ENCODE measurements at regions not wholly inside any gene's neighbourhood (a gene's known extent, or its start where the extent isn't known, plus 50 kb on each side); places are given as distances from the start of the nearest gene placed in this dataset.

DNA sequence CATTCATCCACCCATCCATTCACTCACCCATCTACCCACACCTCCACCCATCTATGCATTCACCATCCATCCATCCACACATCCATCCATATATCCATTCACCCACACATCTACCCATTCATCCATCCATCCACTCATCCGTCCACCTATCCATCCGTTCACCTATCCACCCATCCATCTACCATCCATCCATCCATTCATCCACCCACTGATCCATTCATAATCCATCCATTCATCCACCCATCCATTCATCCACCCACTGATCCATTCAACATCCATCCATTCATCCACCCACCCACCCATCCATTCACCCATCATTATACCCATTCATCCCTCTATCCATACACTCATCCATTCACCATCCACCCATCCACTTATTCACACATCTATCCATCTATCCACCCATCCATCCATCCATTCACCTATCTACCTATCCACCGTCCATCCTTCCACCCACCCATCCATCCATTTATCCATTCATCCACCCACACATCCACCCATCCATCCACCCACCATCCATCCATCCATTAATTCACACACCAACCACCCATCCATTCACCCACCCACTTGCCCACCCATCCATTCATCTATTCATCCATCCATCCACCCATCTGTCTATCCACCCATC lies 336.5 kb upstream of the IRX4 start:
- DNase-seq: no peak

DNA sequence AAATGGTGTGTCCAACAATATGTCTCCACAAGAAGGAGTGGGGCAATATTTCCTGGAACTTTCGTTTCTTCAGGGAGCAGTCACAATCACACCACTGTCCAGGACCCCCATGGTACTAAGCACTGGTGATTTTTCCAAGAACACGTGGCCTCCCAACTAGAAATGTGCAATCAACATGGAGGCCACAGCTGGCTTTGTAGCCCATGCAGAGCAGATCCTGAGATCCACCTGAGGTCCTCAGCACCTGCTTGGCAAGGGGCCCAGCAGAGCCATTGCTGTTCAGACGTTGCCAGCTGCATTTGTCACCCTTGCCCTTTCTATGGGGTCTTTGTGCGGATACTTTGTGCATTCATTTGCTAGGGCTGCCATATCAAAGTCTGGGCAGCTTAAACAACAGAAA lies 334.5 kb upstream of the IRX4 start:
- DNase-seq: peak in 1 of 2 experiments; percentile 8

DNA sequence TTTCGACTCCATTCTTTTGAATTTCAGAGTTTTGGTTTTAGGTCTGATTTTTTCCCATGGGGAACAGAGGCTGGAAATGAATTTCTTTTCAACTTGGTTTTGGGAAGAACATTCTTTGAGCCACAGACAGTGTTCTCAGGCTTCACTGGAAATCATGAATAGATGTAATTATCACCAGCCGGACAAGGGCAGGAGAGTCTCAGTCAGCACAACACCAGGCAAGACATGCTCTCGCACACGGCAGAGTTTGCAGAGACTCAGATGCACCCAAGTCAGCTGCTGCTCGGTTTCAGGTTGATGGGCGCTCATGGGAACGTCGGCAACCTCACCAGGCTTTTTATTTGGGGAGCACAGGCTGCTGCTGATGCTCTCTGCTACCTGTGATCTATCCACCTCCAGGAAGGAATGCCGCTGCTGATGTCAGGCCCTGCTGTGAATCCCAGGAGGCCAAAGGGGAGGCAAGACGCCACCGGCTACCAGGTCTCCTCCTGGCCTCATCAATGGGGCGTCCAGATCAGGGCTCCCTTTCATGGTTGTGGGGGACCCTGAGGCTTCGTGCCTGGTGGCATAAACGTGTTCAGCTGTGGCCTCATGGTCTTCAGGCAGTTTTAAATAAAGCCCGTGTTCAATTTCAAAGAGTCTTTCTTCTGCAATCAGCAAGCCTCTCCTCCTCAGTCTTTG lies 332.3 kb upstream of the IRX4 start:
- no peak for DNase-seq

DNA sequence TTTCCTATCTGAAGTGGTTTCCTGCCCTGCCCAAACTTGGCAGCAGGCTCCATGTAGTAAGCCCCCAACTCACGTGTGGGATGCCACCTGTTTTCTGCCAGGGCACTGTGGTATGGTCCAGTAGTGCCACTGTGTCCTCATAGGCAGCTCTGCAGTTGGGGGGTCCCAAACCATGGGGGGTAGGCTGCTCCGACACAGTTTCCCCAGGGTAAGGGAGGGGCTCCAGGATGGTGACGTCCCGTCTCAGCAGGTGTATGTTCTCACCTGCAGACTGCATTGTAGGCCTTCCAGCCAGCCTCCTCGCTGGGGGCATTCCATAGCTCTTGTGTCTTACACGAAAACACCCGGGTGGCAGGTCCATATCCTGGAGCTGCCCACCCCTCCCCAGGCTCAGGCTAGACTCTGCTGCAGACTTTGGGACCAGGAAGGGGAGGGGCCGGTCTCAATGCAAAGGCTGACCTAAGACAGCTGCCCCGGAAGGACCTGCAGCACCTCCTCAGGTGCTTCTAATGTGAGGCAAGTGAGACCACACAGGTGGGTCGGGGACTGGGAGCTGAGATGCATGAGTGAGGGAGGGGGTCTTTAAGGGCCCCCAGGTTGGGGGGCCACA lies 330.5 kb upstream of the IRX4 start:
- no peak for DNase-seq

DNA sequence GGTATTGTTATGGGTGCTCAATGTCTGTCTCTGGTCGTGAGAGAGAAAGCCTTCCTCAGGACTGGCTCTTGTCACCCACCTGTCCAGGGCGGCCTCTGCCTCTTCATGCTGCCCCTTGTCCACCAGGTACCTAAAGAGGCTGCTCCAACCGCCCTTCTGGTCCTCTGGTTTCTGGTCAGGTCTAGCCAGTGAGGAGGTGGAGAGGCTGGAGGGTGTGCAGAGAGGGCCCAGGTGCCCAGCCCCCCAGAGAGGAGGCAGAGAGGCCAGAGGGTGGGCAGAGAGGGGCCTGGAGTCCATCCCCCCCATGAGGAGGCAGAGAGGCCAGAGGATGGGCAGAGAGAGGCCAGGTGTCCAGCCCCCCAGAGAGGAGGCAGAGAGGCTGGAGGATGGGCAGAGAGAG lies 329.8 kb upstream of the IRX4 start:
- DNase-seq: no peak

DNA sequence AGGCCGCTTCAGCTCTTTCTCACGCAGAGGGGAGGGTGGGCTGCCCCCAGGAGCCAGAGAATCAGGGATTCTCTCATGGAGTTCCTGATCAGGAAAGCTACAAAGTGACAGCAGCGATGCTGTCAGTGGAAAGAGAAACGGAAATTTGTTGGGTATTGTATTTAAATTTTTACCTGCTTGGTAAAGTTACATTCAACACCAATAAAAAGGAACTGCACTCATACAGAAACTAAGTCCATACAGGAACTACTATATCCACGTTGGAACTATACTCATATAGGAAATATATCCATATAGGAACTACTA lies 325.5 kb upstream of the IRX4 start:
- DNase-seq: no peak

DNA sequence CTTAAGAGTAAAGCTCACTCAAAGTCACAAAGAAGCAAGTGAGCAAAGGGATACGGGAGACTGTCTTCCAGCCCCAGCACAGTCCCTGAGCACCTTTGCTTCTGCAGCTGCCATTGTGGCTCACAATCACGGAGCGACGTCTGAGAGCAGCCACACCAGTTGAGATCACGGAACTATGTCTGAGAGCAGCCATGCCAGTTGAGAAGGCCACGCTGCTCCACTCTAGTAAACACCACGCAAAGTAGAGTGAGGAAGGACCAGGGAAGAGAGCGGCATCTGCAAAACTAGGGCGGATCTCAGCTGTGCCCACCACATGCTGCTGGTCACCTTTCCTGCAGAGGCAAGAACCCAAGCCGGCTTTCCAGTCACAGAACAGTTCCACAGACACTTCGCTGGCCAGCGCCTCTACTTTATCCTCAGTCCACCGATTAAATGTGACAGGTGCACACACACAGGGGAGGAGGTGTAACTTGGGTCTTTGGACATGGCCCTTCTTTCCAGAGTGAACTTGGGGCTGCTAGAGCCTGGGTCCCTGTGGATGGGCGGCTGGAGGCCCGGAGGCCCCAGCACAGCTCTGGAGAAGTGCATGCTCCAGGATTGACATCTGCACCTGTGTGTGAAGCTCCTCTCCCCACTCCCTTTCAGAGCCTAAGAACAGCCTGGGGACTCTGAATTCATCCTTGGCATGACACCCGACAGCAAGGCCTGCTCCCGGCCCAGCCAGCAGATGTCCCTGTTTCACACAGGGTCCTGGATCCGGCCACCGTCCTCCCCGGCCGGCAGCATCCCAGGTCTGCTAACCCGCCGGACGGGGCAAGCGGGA lies 324.9 kb upstream of the IRX4 start:
- DNase-seq: peak; percentile 31 to 57

DNA sequence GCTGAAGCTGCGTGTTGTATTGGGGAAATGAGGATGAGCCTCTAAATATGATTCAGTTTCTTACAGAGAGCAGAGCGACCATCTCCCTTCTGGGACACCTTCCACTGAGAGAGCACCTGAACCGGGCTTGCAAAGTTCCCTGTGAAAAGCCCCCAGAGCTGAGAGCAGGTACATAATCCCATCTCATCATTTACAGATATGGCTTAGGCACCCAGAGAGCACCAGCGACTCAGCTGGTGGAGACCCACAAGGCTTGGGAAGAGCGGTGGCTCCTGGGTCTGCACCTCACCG lies 324.3 kb upstream of the IRX4 start:
- no peak for DNase-seq

DNA sequence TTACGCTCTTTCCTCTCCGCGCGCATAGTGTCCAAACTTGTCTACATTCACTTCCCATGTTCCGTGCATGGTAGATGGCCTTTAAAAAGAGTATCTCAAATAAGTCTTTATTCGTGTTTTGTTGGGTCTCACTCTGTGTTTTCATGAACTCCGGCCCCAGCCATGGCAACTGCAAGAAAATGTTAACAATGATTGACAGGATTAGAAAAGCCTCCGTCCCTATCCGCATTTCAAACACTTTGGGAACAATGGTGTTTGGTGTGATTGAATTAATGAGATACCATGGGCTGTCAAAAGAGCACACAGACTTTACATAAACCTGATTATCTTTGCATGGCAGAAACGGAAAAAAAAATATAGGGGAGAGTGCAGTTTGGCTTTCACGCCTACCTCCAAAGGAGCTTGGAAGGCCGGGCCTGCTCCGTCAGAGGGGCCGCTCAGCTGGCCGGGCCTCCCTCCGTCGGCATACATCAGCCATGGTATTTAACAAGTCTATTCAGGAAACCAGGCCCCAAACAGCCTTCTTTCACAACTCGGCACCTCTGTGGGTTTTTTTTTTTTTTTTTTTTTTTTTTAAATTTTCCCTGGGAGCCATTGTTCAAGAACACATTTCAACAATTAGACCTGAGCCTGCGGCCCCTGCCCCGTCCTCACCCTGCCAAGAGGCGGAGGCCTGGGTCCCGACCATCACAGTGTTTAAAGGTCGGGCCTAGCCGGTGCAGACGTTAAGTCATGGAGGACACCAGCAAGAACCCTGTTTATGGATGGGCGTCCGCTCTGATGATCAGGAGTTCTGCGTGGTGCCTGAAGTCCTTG lies 323.8 kb upstream of the IRX4 start:
- no peak for DNase-seq

DNA sequence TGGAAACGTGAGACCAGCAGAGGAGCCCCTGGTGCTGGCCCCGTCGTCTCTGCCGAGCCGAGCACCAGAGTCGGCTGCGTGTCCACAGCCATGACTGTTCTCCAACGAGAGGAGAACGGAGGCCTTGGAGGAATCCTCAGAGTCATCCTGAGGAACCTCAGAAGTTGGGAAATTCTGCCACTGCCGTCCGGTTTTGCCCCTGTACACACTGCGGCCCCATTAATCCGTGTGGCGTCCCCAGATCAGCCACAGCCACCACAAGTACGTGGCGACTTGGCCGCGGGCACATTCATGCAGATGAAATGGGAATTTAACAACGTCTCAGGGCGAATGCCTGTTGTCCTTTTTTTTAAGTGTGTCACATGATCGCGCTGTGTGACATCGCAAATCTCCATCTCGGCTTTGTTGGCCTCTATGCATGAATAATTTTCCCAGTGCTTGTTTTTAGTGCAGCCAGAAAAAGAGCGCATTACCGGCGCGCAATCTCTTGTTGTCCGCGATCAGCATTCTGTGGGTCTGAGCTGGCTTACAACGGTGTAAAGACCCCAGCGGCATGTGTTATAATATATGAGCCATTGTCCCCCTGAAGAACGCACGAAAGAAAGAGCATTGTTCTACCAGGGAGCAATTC lies 323.0 kb upstream of the IRX4 start:
- no peak for DNase-seq

DNA sequence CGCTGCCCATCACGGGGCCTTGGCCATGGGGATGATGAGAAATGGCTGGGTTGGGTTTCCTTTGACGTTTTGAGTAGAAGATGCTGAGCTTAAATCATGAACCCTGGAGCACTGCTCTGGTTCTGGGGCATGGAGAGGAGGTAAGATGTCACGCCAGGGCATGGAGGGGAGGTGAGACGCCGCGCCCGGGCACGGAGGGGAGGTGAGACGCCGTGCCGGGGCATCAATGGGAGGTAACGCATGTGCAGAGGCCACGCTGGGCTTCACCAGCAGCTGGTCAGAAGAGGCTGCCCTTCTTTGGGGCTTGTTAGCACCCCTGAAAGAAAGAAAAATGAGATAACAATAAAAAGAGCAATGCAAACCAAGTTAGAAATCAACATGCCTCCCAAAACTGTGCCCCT lies 322.5 kb upstream of the IRX4 start:
- no peak for DNase-seq

DNA sequence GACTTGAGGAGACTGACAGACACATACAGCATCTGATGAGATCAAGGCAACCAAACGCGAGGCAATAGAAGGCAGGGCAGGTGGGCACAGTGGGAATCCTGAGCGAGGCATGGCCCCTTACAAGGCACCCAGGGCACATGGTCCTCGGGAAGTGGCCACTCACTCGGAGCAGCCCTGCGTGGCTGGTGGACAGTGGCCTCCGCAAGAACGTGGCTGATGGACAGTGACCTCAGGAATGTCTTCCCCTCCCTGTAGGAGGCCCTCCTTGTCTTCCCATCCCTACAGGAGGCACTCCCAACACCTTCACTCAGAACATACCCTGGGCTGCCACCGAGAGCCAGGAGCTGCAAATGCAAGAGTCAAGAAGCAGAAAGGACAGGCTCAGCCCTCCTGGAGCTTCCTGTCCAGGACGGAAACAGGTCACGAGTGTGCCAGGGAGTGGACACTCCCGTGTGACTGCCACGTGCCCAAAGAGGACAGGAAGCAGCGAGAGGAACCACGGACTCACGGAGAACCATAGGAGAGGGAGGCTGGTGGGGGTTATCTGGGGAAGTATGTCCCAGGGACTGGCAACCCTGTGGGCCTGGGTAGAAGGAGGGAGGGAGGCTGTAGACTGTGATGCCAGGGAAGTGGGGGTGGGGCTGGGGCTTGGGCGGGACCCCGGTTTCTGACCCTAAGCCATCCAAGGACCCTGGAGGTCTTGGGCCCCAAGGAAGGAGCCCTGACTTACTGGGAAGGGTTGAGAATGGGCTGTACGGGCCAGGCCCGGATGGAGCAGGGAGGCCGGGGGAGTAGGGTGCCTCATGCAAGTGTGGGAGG lies 321.9 kb upstream of the IRX4 start:
- no peak for DNase-seq

DNA sequence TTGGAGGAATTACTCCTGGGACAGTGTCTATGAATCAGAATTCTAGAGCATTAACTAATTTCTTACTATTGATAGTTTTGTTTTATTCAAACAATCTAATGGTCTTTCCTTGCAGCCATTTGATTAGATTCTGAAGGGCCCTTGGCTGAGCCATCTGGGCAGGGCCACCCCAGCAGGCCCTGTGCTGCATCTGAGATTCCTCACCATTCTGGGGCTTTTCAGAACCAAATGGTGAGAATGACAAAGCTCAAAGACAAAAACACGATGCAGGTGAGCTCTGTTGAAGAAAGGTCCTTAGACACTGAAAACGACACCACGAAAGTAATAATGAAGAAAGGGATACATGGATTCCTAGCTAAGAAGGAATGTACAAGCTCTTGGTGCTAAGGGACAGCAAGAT lies 321.0 kb upstream of the IRX4 start:
- DNase-seq: no peak

DNA sequence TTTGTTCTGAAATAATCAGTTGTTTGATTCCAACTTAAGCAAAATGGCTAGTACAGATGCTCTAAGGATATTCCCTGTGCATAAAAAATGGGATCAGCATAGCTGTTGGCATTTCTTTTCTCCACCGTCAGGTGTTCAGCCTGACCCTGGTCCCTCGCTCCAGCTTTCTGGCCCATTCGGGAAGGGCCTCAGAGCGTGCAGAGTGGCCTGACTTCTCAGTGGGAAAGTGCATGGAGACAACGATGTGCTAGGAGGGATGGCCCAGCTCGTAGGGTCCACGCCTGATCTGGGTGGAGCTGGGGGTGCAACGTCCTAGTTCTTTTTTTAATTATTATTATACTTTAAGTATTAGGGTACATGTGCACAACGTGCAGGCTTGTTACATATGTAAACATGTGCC lies 319.1 kb upstream of the IRX4 start:
- no peak for DNase-seq

DNA sequence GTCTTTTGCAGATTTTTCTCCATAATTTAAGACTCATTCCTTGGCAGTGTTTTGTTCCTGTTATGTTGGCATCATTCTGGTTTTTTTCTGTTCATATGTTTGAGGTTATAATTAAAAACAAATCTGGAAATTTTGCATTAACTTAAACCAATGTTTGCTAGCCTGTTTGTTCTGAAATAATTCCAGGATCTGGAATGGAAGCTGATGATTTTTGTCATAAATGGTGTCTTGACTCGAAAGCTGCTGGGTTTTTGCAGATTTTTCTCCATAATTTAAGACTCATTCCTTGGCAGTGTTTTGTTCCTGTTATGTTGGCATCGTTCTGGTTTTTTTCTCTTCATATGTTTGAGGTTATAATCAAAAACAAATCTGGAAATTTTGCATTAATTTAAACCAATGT lies 318.7 kb upstream of the IRX4 start:
- DNase-seq: no peak

DNA sequence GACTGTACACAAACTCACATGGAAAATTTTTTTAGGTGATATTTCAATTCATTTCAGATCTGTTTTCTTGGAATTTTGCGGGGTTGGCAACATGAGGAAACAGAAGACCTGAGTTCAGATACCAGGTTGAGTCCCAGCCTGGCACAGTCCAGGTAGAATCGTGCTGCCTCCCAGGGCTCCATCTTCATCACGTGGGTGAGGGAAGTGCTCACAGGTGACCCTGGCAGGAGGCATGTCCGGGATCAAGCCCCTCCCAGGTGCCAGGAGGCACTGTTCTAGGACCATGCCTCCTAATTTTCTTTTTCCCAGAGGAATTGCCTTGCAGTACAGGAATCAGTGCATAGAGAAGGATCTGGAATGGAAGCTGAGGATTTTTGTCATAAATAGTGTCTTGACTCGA lies 318.3 kb upstream of the IRX4 start:
- DNase-seq: no peak

DNA sequence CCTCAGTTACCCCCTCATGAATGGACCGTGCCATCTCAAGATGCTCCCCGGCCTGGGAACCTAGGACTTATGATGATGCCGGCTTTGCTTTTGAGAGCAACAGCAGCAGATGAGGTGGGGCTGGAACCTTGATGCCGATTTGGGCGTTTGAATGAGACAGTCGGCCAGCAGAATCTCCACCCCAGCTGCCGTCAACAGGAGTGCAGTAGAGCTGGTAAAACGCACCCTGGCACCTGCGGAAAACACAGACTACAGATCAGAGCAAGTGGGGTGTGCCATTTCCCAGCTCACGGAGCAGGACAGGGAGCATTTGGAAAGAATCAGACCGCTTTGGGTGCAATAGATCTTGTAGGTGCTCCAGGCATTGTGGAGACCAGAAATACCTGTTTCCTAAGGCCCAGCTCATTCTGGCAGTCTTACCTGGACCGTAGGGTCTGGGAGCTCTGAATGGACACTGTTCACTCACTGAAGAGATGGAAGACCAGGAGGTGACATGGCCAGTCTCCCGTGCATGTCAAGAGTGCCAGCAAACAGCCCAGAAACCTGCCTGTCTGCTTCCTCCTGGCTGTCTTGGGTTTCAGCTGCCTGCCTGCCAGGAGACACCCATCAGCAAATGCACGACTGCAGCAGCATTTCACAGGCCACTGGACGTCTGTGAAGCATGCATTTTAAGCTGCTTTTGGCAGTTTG lies 317.7 kb upstream of the IRX4 start:
- no peak for DNase-seq

DNA sequence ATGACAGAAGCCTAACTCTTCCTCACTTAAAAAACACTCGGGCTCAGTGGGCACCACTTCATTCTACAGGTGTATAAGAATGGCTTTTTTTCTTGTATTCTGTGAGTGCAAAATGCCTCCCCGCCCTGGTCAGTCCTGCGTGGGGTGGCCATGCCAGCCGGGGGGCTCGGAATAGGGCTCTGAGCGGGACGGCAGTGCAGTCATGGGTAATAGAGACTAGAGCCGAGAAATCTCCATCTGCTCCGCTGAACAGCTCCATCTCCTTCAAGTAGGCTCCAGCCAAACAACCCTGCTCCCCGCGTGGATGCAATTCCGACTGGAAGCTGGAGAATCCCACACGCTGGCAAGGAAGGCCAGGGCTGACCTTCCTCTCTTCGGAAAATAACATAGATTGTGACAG lies 317.0 kb upstream of the IRX4 start:
- no peak for DNase-seq

DNA sequence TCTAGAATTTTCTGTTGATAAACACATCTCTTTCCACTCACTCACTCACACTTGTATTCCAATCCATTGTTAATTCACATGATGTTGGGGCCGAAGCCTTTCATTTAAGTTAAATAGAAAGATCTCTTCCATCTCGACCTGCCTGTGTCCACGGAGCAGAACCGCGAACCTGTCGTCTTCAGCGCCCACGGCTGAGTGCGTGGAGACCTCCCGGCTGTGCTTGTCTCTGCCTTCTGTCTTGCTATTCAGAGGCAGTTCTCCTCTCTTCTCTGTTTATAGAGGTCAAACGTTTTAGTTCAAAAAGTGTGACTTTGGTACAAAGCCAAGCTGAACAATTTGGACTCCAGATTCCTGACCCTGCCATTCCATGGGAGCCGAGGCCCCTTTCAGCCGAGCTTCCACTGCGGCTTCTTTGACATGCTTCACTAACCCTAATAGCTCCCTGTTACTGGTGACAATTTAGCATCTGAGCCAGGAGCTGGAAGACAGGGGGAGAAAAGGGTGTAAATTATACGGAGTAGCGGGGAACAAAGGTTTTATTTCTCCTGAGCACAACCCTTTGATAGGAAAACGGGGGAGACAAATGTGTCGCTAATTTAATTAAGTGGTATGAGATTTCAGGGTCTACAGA lies 314.4 kb upstream of the IRX4 start:
- no peak for DNase-seq

DNA sequence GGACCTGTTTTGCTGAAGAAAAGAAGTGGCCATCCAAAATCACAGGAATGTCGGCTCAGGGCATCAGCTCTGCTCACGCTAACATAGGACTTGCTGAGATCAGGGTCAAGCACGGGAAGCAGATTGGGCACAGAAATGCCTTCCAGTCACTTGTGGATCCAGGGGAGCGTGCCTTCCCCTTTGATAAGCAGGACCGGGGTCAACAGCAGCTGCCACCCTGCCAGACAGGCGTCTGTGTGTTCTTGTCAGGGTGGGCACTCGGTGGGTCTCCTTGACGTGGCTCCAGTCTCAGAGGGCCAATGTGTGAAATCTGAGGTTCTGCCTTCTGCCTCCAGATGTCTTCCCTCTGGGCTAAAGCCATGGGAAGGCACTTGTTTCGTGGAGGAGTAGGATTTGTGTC lies 313.7 kb upstream of the IRX4 start:
- no peak for DNase-seq

DNA sequence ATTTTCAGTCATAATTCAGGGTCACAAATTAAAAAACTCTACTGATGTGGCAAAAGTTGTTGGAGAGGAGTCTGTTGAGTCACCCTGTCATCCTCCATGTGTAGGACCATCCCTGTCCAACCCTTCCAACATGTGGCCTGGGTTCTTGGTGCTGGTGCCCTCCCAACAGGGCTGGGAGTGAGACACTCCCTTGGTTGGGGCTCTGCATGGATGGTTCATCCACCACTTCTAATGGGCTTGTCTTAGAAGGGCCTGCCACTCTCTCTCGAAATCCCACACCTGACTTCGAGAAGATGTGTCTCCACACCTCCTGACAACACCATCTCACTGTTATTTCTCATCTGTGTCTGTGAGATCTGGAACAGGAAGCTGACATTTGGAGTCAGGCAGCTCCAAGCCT lies 312.2 kb upstream of the IRX4 start:
- no peak for DNase-seq

Data from SHP77 (cell line).